Fibroblast of lung (primary cell): ENCODE measurements at regions not wholly inside any gene's neighbourhood (a gene's known extent, or its start where the extent isn't known, plus 50 kb on each side); places are given as distances from the start of the nearest gene placed in this dataset.

ENCODE experiments used
- CTCF ChIP-seq, 2 donors: IDR thresholded peaks in 1 of 2; conservative IDR thresholded peaks in 1 of 2; 1 replicate in 1 of 2; 2 replicates in 1 of 2; pipeline ENCODE4 v1.5.1; 2011 to 2012; ENCODE audit warnings: low read length in 2 of 2, control low read depth in 1 of 2, inconsistent platforms in 1 of 2, low read depth in 1 of 2, mild to moderate bottlenecking in 1 of 2
- EZH2 ChIP-seq: IDR thresholded peaks from 2 replicates; pipeline ENCODE4 v1.5.1; 2012; ENCODE audit warnings: low read length, control low read depth, mild to moderate bottlenecking; ENCODE audit errors: missing control alignments

- TF ChIP-seq CTCF (conservative IDR thresholded peaks at IDR 0.05 in 1 of 2, IDR thresholded peaks at IDR 0.05 in 1 of 2; ENCODE audit: low read depth in 1 of 2, low read length in 2 of 2) (no peak), EZH2 (no peak)
Measured at GRCh38 chr21:22020221-22020620, 1022.0 kb downstream of the NCAM2 start.
